HUES48 (cell line): ENCODE measurements at regions not wholly inside any gene's neighbourhood (a gene's known extent, or its start where the extent isn't known, plus 50 kb on each side); places are given as distances from the start of the nearest gene placed in this dataset.

Source experiments
- H3K27ac ChIP-seq: one replicate; pipeline ENCODE4 v1.7.0; 2013; ENCODE audit warnings: low read depth, low read length, inconsistent platforms
- H3K27me3 ChIP-seq: 2 replicates; pipeline ENCODE4 v1.6.1; 2013; ENCODE audit warnings: mild to moderate bottlenecking, low read length; ENCODE audit not compliant: control insufficient read depth, insufficient read depth
- H3K36me3 ChIP-seq: 2 replicates; pipeline ENCODE4 v1.6.1; 2013; ENCODE audit warnings: low read length; ENCODE audit not compliant: control insufficient read depth, insufficient read depth
- H3K4me1 ChIP-seq: 2 replicates; pipeline ENCODE4 v1.6.1; 2013; ENCODE audit warnings: mild to moderate bottlenecking, low read length; ENCODE audit not compliant: control insufficient read depth, insufficient read depth
- H3K4me3 ChIP-seq: 2 replicates; pipeline ENCODE4 v1.5.1; 2013; ENCODE audit warnings: mild to moderate bottlenecking, low read depth, low read length
- H3K9ac ChIP-seq: 2 replicates; pipeline ENCODE4 v1.6.1; 2013; ENCODE audit warnings: mild to moderate bottlenecking, low read depth, low read length, moderate library complexity
- H3K9me3 ChIP-seq: 2 replicates; pipeline ENCODE4 v1.6.1; 2013; ENCODE audit warnings: low read length; ENCODE audit not compliant: control insufficient read depth, insufficient read depth

DNA sequence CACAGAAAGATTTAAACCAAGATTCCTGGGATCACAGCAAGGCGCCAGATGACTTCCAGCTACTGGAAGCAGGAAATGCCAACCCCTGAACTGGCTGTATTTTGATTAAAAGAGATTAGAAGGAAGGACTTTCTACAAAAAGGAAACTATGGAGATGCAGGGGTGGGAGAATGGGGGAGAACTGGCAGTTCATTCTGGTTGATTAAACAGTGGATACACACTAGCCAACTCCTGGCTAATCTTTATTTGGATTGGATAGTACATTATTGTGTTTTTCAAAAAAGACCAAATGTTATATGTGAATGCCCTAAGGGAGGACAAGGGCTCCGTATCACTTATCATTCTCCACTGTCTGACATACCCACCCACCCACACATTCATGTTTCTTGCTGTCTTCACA, 93.2 kb downstream of the CDO1 start:
- no peaks in the 10 kb centered on the region for H3K36me3 ChIP-seq
- no peaks in the 10 kb centered on the region for H3K4me1 ChIP-seq
- no peak overlapping the region for H3K4me3 ChIP-seq
- H3K27ac ChIP-seq, result no peak overlapping the region
- no peaks in the 10 kb centered on the region; the same call in 1 of the 2 replicates for H3K9me3 ChIP-seq
- no peak overlapping the region for H3K9ac ChIP-seq
- no peaks in the 10 kb centered on the region for H3K27me3 ChIP-seq

DNA sequence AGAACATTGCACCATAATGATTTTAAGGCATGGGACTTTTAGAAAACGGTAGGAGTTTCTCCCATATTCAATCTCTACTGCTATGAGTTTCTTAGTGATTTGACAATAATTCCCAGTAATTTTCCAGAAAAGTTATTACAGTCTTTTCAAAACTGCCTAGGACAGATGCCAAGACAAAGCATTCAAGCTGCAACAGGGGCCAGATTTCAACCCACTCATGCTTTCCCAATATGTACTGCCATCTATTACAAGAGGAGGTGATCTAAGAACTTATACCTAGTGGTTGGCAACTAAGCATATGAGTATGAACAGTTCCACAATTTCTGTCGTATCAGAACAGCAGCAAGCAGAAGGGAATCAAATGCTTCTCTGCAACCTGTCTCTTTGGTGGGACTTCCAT, 95.1 kb upstream of the TMED7 start:
- Histone ChIP-seq H3K4me3 (no peak overlapping the region), H3K36me3 (no peaks in the 10 kb centered on the region), H3K9ac (no peak overlapping the region), H3K27ac (no peak overlapping the region), H3K27me3 (no peaks in the 10 kb centered on the region), H3K4me1 (no peaks in the 10 kb centered on the region), H3K9me3 (no peaks in the 10 kb centered on the region; the same call in 1 of the 2 replicates)

DNA sequence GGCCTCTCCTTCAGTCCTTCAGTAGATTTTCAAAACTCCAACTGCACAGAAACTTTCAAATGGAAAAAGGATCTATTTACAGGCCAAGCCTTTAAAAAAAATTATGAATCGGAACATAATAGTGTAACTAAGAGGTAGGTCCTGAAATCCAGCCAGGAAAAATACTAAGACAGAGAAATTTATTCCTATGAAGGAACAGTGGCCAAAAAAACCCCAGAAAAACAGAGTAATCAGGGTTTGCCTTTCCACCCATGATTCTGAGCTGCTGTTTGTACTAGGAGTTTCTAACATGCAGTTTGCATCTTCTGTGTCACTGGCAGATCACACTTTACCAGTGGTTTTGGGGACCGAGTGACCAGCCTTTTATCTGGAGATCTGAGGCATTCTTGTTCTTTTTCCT, 93.1 kb upstream of the TMED7 start:
- Histone ChIP-seq H3K27me3 (no peaks in the 10 kb centered on the region), H3K4me1 (no peaks in the 10 kb centered on the region), H3K9ac (no peak overlapping the region), H3K4me3 (no peak overlapping the region), H3K36me3 (no peaks in the 10 kb centered on the region), H3K9me3 (no peaks in the 10 kb centered on the region), H3K27ac (no peak overlapping the region)

GRCh38 chr5:115713408-115713807, 87.6 kb upstream of the TMED7 start:
- H3K36me3 ChIP-seq, result no peaks in the 10 kb centered on the region
- H3K9ac ChIP-seq, result no peak overlapping the region
- H3K4me1 ChIP-seq, result no peaks in the 10 kb centered on the region
- H3K27me3 ChIP-seq, result no peaks in the 10 kb centered on the region
- H3K27ac ChIP-seq, result no peak overlapping the region
- no peak overlapping the region for H3K4me3 ChIP-seq
- no peaks in the 10 kb centered on the region for H3K9me3 ChIP-seq

- no peaks in the 10 kb centered on the region for H3K36me3 ChIP-seq
- H3K27ac ChIP-seq, result no peak overlapping the region
- H3K4me1 ChIP-seq, result no peaks in the 10 kb centered on the region
- no peaks in the 10 kb centered on the region for H3K27me3 ChIP-seq
- no peaks in the 10 kb centered on the region for H3K9me3 ChIP-seq
- H3K9ac ChIP-seq, result no peak overlapping the region
- no peak overlapping the region for H3K4me3 ChIP-seq
These were observed 83.7 kb upstream of the TMED7 start for GRCh38 chr5:115709585-115709984.

DNA sequence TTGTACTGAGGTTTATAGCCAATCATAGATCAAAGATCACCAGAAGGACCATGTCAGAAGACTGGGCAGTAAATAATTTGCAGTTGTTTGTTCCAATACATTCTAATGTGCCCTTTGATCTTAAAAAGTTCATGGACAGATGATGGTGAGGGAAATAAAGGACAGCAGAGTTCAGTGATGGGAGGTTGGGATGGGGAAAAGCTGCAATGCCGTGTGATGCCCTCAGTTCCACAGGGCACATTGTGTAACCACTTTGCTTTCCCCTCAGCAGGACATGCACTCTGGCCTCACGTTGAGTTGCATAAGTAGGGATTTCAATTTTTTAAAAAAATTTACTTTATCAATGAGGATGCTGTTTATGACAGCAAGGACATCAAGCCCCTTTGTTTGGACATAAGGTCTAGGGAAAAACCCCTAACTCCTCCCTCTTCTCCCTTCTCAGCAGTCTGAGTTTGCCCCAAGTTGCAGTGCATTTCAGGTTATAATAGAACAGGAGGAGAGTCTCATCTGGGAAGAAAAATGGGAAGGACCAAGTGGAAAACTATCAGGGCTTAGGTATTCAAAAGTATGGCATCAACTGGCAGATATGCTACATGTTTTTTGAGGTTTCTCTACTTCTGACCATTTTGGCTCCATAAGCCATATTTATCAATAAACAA, 83.1 kb upstream of the TMED7 start:
- Histone ChIP-seq H3K27ac (no peak overlapping the region), H3K27me3 (no peaks in the 10 kb centered on the region), H3K9ac (no peak overlapping the region), H3K4me3 (no peak overlapping the region), H3K36me3 (no peaks in the 10 kb centered on the region), H3K4me1 (no peaks in the 10 kb centered on the region), H3K9me3 (no peaks in the 10 kb centered on the region)

DNA sequence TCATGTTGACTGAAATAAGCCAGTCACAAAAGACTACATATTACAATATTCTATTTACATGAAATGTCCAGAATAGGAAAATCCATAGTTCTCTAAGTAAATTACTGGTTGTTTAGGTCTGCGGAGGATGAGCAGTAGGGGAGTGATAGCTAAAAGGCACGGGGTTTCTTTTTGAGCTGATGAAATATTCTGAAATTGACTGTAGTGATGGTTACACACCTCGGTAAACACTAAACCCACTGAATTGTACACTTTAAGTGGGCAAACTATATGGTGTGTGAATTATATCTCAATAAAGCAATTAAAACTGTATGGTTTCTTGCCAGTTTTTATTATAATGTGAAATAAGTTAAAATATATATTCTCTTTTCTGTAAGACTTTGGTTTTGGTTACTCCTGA, 77.7 kb upstream of the TMED7 start:
- no peaks in the 10 kb centered on the region for H3K4me1 ChIP-seq
- no peaks in the 10 kb centered on the region for H3K27me3 ChIP-seq
- H3K9me3 ChIP-seq, result no peaks in the 10 kb centered on the region
- no peak overlapping the region for H3K27ac ChIP-seq
- no peaks in the 10 kb centered on the region for H3K36me3 ChIP-seq
- H3K4me3 ChIP-seq, result no peak overlapping the region
- no peak overlapping the region for H3K9ac ChIP-seq

GRCh38 chr5:115702025-115702424, 76.2 kb upstream of the TMED7 start:
- Histone ChIP-seq H3K9me3 (no peaks in the 10 kb centered on the region), H3K4me1 (no peaks in the 10 kb centered on the region), H3K4me3 (no peak overlapping the region), H3K9ac (no peak overlapping the region), H3K27me3 (no peaks in the 10 kb centered on the region), H3K27ac (no peak overlapping the region), H3K36me3 (no peaks in the 10 kb centered on the region)

- no peak overlapping the region for H3K4me3 ChIP-seq
- H3K36me3 ChIP-seq, result no peaks in the 10 kb centered on the region
- H3K27ac ChIP-seq, result no peak overlapping the region
- no peak overlapping the region for H3K9ac ChIP-seq
- H3K4me1 ChIP-seq, result no peaks in the 10 kb centered on the region
- no peaks in the 10 kb centered on the region for H3K9me3 ChIP-seq
- no peaks in the 10 kb centered on the region for H3K27me3 ChIP-seq
These were observed 74.1 kb upstream of the TMED7 start for GRCh38 chr5:115699967-115700366.

- no peaks in the 10 kb centered on the region for H3K9me3 ChIP-seq
These were observed 70.4 kb upstream of the TMED7 start for GRCh38 chr5:115696141-115696650.

GRCh38 chr5:115695310-115695880, 69.6 kb upstream of the TMED7 start:
- H3K4me3 ChIP-seq, result no peak overlapping the region

More at GRCh38 chr5:115696141-115696650, 70.4 kb upstream of the TMED7 start:
- H3K9ac ChIP-seq, result no peak overlapping the region
- H3K4me1 ChIP-seq, result peaks cover 3% of the 10 kb centered on the region; the same call in 1 of the 2 replicates
- H3K27me3 ChIP-seq, result no peaks in the 10 kb centered on the region
- no peak overlapping the region for H3K4me3 ChIP-seq
- H3K27ac ChIP-seq, result no peak overlapping the region
- H3K36me3 ChIP-seq, result no peaks in the 10 kb centered on the region

More at GRCh38 chr5:115695310-115695880, 69.6 kb upstream of the TMED7 start:
- no peak overlapping the region for H3K27ac ChIP-seq
- H3K36me3 ChIP-seq, result no peaks in the 10 kb centered on the region
- no peaks in the 10 kb centered on the region for H3K9me3 ChIP-seq
- H3K27me3 ChIP-seq, result no peaks in the 10 kb centered on the region
- no peak overlapping the region for H3K9ac ChIP-seq
- H3K4me1 ChIP-seq, result peaks cover 3% of the 10 kb centered on the region; the same call in 1 of the 2 replicates
